ENCODE measurements at regions not wholly inside any gene's neighbourhood (a gene's known extent, or its start where the extent isn't known, plus 50 kb on each side); places are given as distances from the start of the nearest gene placed in this dataset.

- TF ChIP-seq REST (IDR thresholded peaks at IDR 0.05; ENCODE audit: insufficient read depth in 1 of 2, low read depth in 2 of 2, low read length in 2 of 2) (no peak), POLR2AphosphoS5 (IDR thresholded peaks at IDR 0.05; ENCODE audit: low read depth, low read length) (no peak), TAF1 (IDR thresholded peaks at IDR 0.05; ENCODE audit: borderline replicate concordance, insufficient read depth, low read length) (no peak), SIN3A (IDR thresholded peaks at IDR 0.05; ENCODE audit: borderline replicate concordance, insufficient read depth, low read length) (no peak)
Observed at GRCh38 chr1:82555501-82555900, 754.8 kb downstream of the ADGRL2 start.
